IMR-90 (cell line): ENCODE measurements at regions not wholly inside any gene's neighbourhood (a gene's known extent, or its start where the extent isn't known, plus 50 kb on each side); places are given as distances from the start of the nearest gene placed in this dataset.

ENCODE experiments used
- ATAC-seq: fragments of 200-7000 bp; cut with Tn5 transposase; 2 replicates; pipeline ENCODE4 v1.9.1; 2020; ENCODE audit warnings: low read depth, mild to moderate bottlenecking, moderate library complexity
- BruUV-seq: library from RNA; stranded (reverse); fragments of 400-500 nt; replicated peaks from 2 replicates; lab custom pipeline; 2021; lab: Mats Ljungman, UMichigan
- CTCF ChIA-PET: fragments of 300-600 bp; formaldehyde crosslinking; extraction: SDS; loops from one replicate; lab custom pipeline; 2021; ENCODE audit warnings: antibody characterized with exemption; lab: Yijun Ruan, JAX
- POLR2A ChIA-PET: fragments of 300-600 bp; sonication (Branson Sonifier 250); formaldehyde crosslinking; loops from one replicate; lab custom pipeline; 2022; ENCODE audit warnings: antibody characterized with exemption; ENCODE audit not compliant: unreplicated experiment; lab: Charles Lee
- DNase-seq: peaks from one replicate; pipeline ENCODE4 v3.0.0; 2013
- H2AFZ ChIP-seq: replicated peaks from 2 replicates; pipeline ENCODE3; 2013; ENCODE audit warnings: low read length, mild to moderate bottlenecking; ENCODE audit not compliant: poor library complexity
- H2AK5ac ChIP-seq: 2 replicates; pipeline ENCODE4 v1.6.1; 2013; ENCODE audit warnings: low read depth, low read length, inconsistent platforms
- H2AK9ac ChIP-seq: replicated peaks from 2 replicates; pipeline ENCODE3; 2013; ENCODE audit warnings: mild to moderate bottlenecking, low read depth, low read length, moderate library complexity; ENCODE audit not compliant: poor library complexity
- H2BK120ac ChIP-seq: 2 replicates; pipeline ENCODE4 v1.6.1; 2013; ENCODE audit warnings: low read depth, low read length, inconsistent platforms
- H2BK15ac ChIP-seq: 3 replicates; pipeline ENCODE4 v1.6.1; 2013; ENCODE audit warnings: low read depth, low read length, inconsistent platforms
- H2BK20ac ChIP-seq: 2 replicates; pipeline ENCODE4 v1.6.1; 2013; ENCODE audit warnings: low read depth, mild to moderate bottlenecking, inconsistent platforms, low read length, moderate library complexity
- H2BK5ac ChIP-seq: 2 replicates; pipeline ENCODE4 v1.6.1; 2013; ENCODE audit warnings: mild to moderate bottlenecking, low read depth, low read length, inconsistent platforms; ENCODE audit not compliant: poor library complexity, severe bottlenecking
- H3K14ac ChIP-seq: replicated peaks from 2 replicates; pipeline ENCODE4 v1.6.1; 2013; ENCODE audit warnings: low read depth, low read length, inconsistent platforms
- H3K18ac ChIP-seq: 2 replicates; pipeline ENCODE4 v1.6.1; 2013; ENCODE audit warnings: low read depth, low read length, control low read depth
- H3K23ac ChIP-seq: 2 replicates; pipeline ENCODE4 v1.6.1; 2013; ENCODE audit warnings: low read depth, low read length, inconsistent platforms
- H3K27ac ChIP-seq: 2 replicates; pipeline ENCODE4 v1.5.1; 2013; ENCODE audit warnings: mild to moderate bottlenecking, control low read depth, low read length; ENCODE audit not compliant: insufficient read depth
- H3K27me3 ChIP-seq: 2 replicates; pipeline ENCODE4 v1.6.1; 2013; ENCODE audit warnings: low read length; ENCODE audit not compliant: control insufficient read depth, insufficient read depth
- H3K36me3 ChIP-seq: 2 replicates; pipeline ENCODE4 v1.6.1; 2013; ENCODE audit warnings: low read length, mixed read lengths; ENCODE audit not compliant: control insufficient read depth, insufficient read depth
- H3K4ac ChIP-seq: 2 replicates; pipeline ENCODE4 v1.6.1; 2013; ENCODE audit warnings: low read depth, low read length, inconsistent platforms
- H3K4me1 ChIP-seq: 2 replicates; pipeline ENCODE4 v1.6.1; 2013; ENCODE audit warnings: low read length, mixed read lengths; ENCODE audit not compliant: control insufficient read depth, insufficient read depth
- H3K4me2 ChIP-seq: 2 replicates; pipeline ENCODE4 v1.6.1; 2013; ENCODE audit warnings: low read depth, mild to moderate bottlenecking, control low read depth, low read length, moderate library complexity
- H3K4me3 ChIP-seq: 2 replicates; pipeline ENCODE4 v1.5.1; 2013; ENCODE audit warnings: low read depth, mild to moderate bottlenecking, control low read depth, low read length, moderate library complexity; ENCODE audit not compliant: insufficient read depth
- H3K56ac ChIP-seq: 2 replicates; pipeline ENCODE4 v1.6.1; 2013; ENCODE audit warnings: low read length, inconsistent platforms; ENCODE audit not compliant: insufficient read depth; ENCODE audit errors: extremely low read depth
- H3K79me1 ChIP-seq, 2 experiments: 2 replicates each; pipeline ENCODE4 v1.6.1; 2013; ENCODE audit warnings: low read length in 2 of 2, inconsistent platforms in 1 of 2, low read depth in 1 of 2
- H3K9ac ChIP-seq: 2 replicates; pipeline ENCODE4 v1.6.1; 2013; ENCODE audit warnings: low read depth, low read length, control low read depth
- H3K9me1 ChIP-seq: 2 replicates; pipeline ENCODE4 v1.6.1; 2013; ENCODE audit warnings: low read length, inconsistent platforms; ENCODE audit not compliant: insufficient read depth
- H3K9me3 ChIP-seq: 2 replicates; pipeline ENCODE4 v1.6.1; 2013; ENCODE audit warnings: low read length; ENCODE audit not compliant: control insufficient read depth, insufficient read depth
- H4K20me1 ChIP-seq: 2 replicates; pipeline ENCODE4 v1.6.1; 2013; ENCODE audit warnings: low read length, inconsistent platforms; ENCODE audit not compliant: insufficient read depth
- H4K5ac ChIP-seq: 2 replicates; pipeline ENCODE4 v1.6.1; 2013; ENCODE audit warnings: mild to moderate bottlenecking, low read depth, low read length, control low read depth
- H4K8ac ChIP-seq, 2 experiments: 2 replicates each; pipeline ENCODE4 v1.6.1; 2013; ENCODE audit warnings: low read depth in 2 of 2, low read length in 2 of 2, control low read depth in 1 of 2, inconsistent platforms in 1 of 2
- H4K91ac ChIP-seq: 2 replicates; pipeline ENCODE4 v1.6.1; 2013; ENCODE audit warnings: low read depth, low read length, inconsistent platforms; ENCODE audit not compliant: insufficient read depth
- BHLHE40 ChIP-seq: fragments of 150-350 bp; IDR thresholded peaks from 2 replicates; pipeline ENCODE4 v1.6.1; 2016; ENCODE audit warnings: mild to moderate bottlenecking, low read depth, low read length
- CEBPB ChIP-seq: IDR thresholded peaks from 2 replicates; pipeline ENCODE4 v1.6.1; 2012; ENCODE audit warnings: low read depth, low read length, improper control_type of control experiment
- CHD1 ChIP-seq: IDR thresholded peaks from 2 replicates; pipeline ENCODE4 v1.6.1; 2012; ENCODE audit warnings: low read depth, low read length, improper control_type of control experiment
- CTCF ChIP-seq: conservative IDR thresholded peaks from 2 replicates; pipeline ENCODE4 v1.5.1; 2012; ENCODE audit warnings: mild to moderate bottlenecking, low read depth, low read length, improper control_type of control experiment
- ELK1 ChIP-seq: fragments of 150-350 bp; IDR thresholded peaks from 2 replicates; pipeline ENCODE4 v1.6.1; 2016; ENCODE audit warnings: low read depth, mild to moderate bottlenecking, low read length, moderate library complexity, borderline replicate concordance
- FOS ChIP-seq: fragments of 150-350 bp; IDR thresholded peaks from 2 replicates; pipeline ENCODE4 v1.6.1; 2016; ENCODE audit warnings: low read depth, low read length
- MAFK ChIP-seq: IDR thresholded peaks from 2 replicates; pipeline ENCODE4 v1.6.1; 2012; ENCODE audit warnings: low read depth, low read length, improper control_type of control experiment
- MAZ ChIP-seq: IDR thresholded peaks from 2 replicates; pipeline ENCODE4 v1.6.1; 2012; ENCODE audit warnings: low read depth, mild to moderate bottlenecking, low read length, improper control_type of control experiment, moderate library complexity, borderline replicate concordance
- MXI1 ChIP-seq: IDR thresholded peaks from 2 replicates; pipeline ENCODE4 v1.6.1; 2012; ENCODE audit warnings: low read depth, mild to moderate bottlenecking, low read length, moderate library complexity, borderline replicate concordance
- NFE2L2 ChIP-seq: fragments of 150-350 bp; IDR thresholded peaks from 2 replicates; pipeline ENCODE4 v1.6.1; 2016; ENCODE audit warnings: low read depth, mild to moderate bottlenecking, low read length
- POLR2A ChIP-seq: IDR thresholded peaks from 2 replicates; pipeline ENCODE4 v1.6.1; 2012; ENCODE audit warnings: mild to moderate bottlenecking, low read depth, low read length
- RAD21 ChIP-seq: IDR thresholded peaks from 2 replicates; pipeline ENCODE4 v1.6.1; 2012; ENCODE audit warnings: low read length, improper control_type of control experiment
- RCOR1 ChIP-seq: IDR thresholded peaks from 2 replicates; pipeline ENCODE4 v1.6.1; 2012; ENCODE audit warnings: mild to moderate bottlenecking, low read length, improper control_type of control experiment; ENCODE audit not compliant: insufficient replicate concordance
- RFX5 ChIP-seq: IDR thresholded peaks from 2 replicates; pipeline ENCODE4 v1.8.0; 2012; ENCODE audit warnings: low read depth, mild to moderate bottlenecking, low read length, moderate library complexity
- SMC3 ChIP-seq: fragments of 150-350 bp; IDR thresholded peaks from 2 replicates; pipeline ENCODE4 v1.6.1; 2016; ENCODE audit warnings: low read depth, mild to moderate bottlenecking, antibody characterized with exemption, low read length, moderate library complexity
- USF2 ChIP-seq: fragments of 150-350 bp; IDR thresholded peaks from 2 replicates; pipeline ENCODE4 v1.6.1; 2017; ENCODE audit warnings: mild to moderate bottlenecking, antibody characterized with exemption, low read length, low read depth
- WGBS, 2 experiments: methylation state at CpG; one replicate each; pipeline versions ENCODE4 v1.1.5 to v1.1.7; 2013; ENCODE audit warnings: missing lambda C conversion rate in 2 of 2; ENCODE audit not compliant: insufficient read length in 1 of 2; ENCODE audit errors: extremely low coverage in 2 of 2; 5-methylcytosine and 5-hydroxymethylcytosine counted together
- dilution Hi-C: fragments of 300-500 bp; cut with HindIII; formaldehyde crosslinking; loops from one replicate; pipeline ENCODE4 v1.14.3; 2018; ENCODE audit warnings: low sequenced_read_pairs; ENCODE audit not compliant: unreplicated experiment
- in situ Hi-C: fragments of 300-500 bp; cut with MboI; formaldehyde crosslinking; loops from 3 replicates; pipeline ENCODE4 v1.14.3; 2019; ENCODE audit warnings: low sequenced_read_pairs, inconsistent platforms, mixed read lengths
- intact Hi-C: fragments of 100-400 bp; cut with micrococcal nuclease; formaldehyde crosslinking; loops from 2 replicates; pipeline ENCODE4 v1.10.0; 2022

- Histone ChIP-seq H2AFZ (no peak overlapping the region), H2BK15ac (no peak overlapping the region), H4K20me1 (no peaks in the 10 kb centered on the region), H2BK20ac (no peak overlapping the region), H3K27ac (no peak overlapping the region), H3K4me2 (no peak overlapping the region), H3K4ac (no peak overlapping the region), H3K9ac (no peak overlapping the region), H3K56ac (no peak overlapping the region), H3K4me1 (no peaks in the 10 kb centered on the region), H3K9me1 (no peaks in the 10 kb centered on the region), H3K9me3 (no peaks in the 10 kb centered on the region; the same call in 1 of the 2 replicates), H3K18ac (no peak overlapping the region), H2AK5ac (no peak overlapping the region), H2BK5ac (no peak overlapping the region), H4K8ac (no peak overlapping the region), H2AK9ac (no peak overlapping the region), H3K23ac (no peak overlapping the region), H3K4me3 (no peak overlapping the region), H3K27me3 (no peaks in the 10 kb centered on the region), H4K5ac (no peak overlapping the region), H3K36me3 (no peaks in the 10 kb centered on the region), H4K91ac (no peak overlapping the region), H3K14ac (no peak overlapping the region), H2BK120ac (no peak overlapping the region), H3K79me1 (no peaks in the 10 kb centered on the region)
- ATAC-seq (no peak), DNase-seq (no peak)
- WGBS, 2 experiments, result no CpG with 5 or more reads among the region's 3 CpGs
- intact Hi-C loops (no loop called here), in situ Hi-C loops (no loop called here), dilution Hi-C loops (no loop called here)
- POLR2A ChIA-PET, result no interaction called here
- no TSS peak for BruUV-seq
- TF ChIP-seq RCOR1 (no peak), MXI1 (no peak), USF2 (no peak), CEBPB (no peak), BHLHE40 (no peak), MAZ (no peak), RAD21 (no peak), RFX5 (no peak), POLR2A (no peak), NFE2L2 (no peak), SMC3 (no peak), MAFK (no peak), CTCF (no peak), FOS (no peak), ELK1 (no peak), CHD1 (no peak)
- CTCF ChIA-PET, result no interaction called here
These were observed 2098.7 kb upstream of the WWC1 start for GRCh38 chr5:166192696-166193095.
